A673 (cell line): ENCODE measurements at regions not wholly inside any gene's neighbourhood (a gene's known extent, or its start where the extent isn't known, plus 50 kb on each side); places are given as distances from the start of the nearest gene placed in this dataset.

Experiments
- BruUV-seq: library from RNA; stranded (reverse); fragments of 400-500 nt; replicated peaks from 2 replicates; lab custom pipeline; 2021; lab: Mats Ljungman, UMichigan
- CTCF ChIA-PET: fragments of 300-600 bp; sonication (Branson Sonifier 250); formaldehyde crosslinking; loops from one replicate; lab custom pipeline; 2022; ENCODE audit warnings: antibody characterized with exemption; lab: Charles Lee
- POLR2A ChIA-PET: fragments of 300-600 bp; sonication (Branson Sonifier 250); formaldehyde crosslinking; loops from one replicate; lab custom pipeline; 2022; ENCODE audit warnings: antibody characterized with exemption; ENCODE audit not compliant: low non-redundant PET; lab: Charles Lee
- DNase-seq: peaks from one replicate; pipeline ENCODE4 v3.0.0-alpha.2; 2015; ENCODE audit warnings: low spot score
- H3K27ac ChIP-seq: fragments of 200-600 bp; sonication (generic); 2 replicates; pipeline ENCODE4 v1.5.1; 2016; ENCODE audit warnings: mixed run types, low read depth, mild to moderate bottlenecking, mixed read lengths, antibody characterized with exemption, low read length; ENCODE audit not compliant: poor library complexity, severe bottlenecking
- H3K27me3 ChIP-seq: fragments of 200-600 bp; sonication (generic); replicated peaks from 2 replicates; pipeline ENCODE4 v1.6.1; 2017; ENCODE audit warnings: mixed run types, low read depth, mild to moderate bottlenecking, mixed read lengths, antibody characterized with exemption, low read length; ENCODE audit not compliant: insufficient read depth, poor library complexity
- H3K36me3 ChIP-seq: fragments of 200-600 bp; sonication (generic); 2 replicates; pipeline ENCODE4 v1.6.1; 2016; ENCODE audit warnings: mixed run types, mild to moderate bottlenecking, mixed read lengths, antibody characterized with exemption, low read length; ENCODE audit not compliant: insufficient read depth, poor library complexity, severe bottlenecking
- H3K4me1 ChIP-seq: fragments of 200-600 bp; sonication (generic); 2 replicates; pipeline ENCODE4 v1.6.1; 2017; ENCODE audit warnings: mixed run types, mild to moderate bottlenecking, mixed read lengths, antibody characterized with exemption, low read length; ENCODE audit not compliant: insufficient read depth, poor library complexity, severe bottlenecking
- H3K4me3 ChIP-seq: fragments of 200-600 bp; sonication (generic); 2 replicates; pipeline ENCODE4 v1.5.1; 2016; ENCODE audit warnings: low read depth, mixed run types, mild to moderate bottlenecking, mixed read lengths, low read length; ENCODE audit not compliant: poor library complexity, severe bottlenecking
- H3K9me3 ChIP-seq: fragments of 200-600 bp; sonication (generic); 2 replicates; pipeline ENCODE4 v1.6.1; 2016; ENCODE audit warnings: mixed run types, low read depth, mild to moderate bottlenecking, mixed read lengths, antibody characterized with exemption, low read length; ENCODE audit not compliant: poor library complexity, severe bottlenecking
- EZH2 ChIP-seq: fragments of 200-600 bp; sonication (generic); IDR thresholded peaks from 2 replicates; pipeline ENCODE4 v1.6.1; 2017; ENCODE audit warnings: borderline replicate concordance, low read depth, mild to moderate bottlenecking, mixed read lengths, antibody characterized with exemption, low read length; ENCODE audit not compliant: poor library complexity, severe bottlenecking
- intact Hi-C: fragments of 100-400 bp; cut with micrococcal nuclease; formaldehyde crosslinking; loops from one replicate; pipeline ENCODE4 v1.10.0; 2022; ENCODE audit not compliant: unreplicated experiment
- TF ChIP-seq, protein P1 (sequence below): fragments of 300-800, 200-600 bp; sonication (generic); conservative IDR thresholded peaks from 2 replicates; pipeline ENCODE4 v1.5.1; 2017; ENCODE audit warnings: low read depth, mild to moderate bottlenecking, antibody characterized with exemption, low read length, moderate library complexity, mixed read lengths

DNA sequence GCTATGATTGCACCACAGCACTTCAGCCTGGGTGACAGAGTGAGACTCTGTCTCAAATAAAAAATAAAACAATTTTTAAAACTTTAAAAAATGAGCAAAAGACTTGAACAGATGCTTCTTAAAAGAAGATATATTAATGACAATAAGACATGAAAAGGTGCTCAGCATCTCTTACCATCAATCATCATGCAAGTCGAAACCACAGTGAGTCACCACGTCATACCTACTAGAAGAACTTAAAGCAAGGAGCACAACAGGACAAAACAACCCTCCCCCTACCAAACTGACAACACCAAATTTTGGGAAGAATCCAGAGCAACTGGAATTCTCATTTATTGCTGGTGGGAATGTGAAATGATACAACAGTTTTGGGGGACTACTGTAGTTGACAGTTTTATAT lies 251.6 kb downstream of the BCL2 start:
- POLR2A ChIA-PET = no interaction called here
- Histone ChIP-seq H3K36me3 (no peaks in the 10 kb centered on the region), H3K4me3 (no peak overlapping the region), H3K27ac (no peak overlapping the region), H3K4me1 (no peaks in the 10 kb centered on the region), H3K27me3 (no peaks in the 10 kb centered on the region), H3K9me3 (no peaks in the 10 kb centered on the region)
- no peak for DNase-seq
- intact Hi-C loops = no loop called here
- no TSS peak for BruUV-seq
- no peak for TF ChIP-seq EZH2
- TF ChIP-seq, protein P1, sequence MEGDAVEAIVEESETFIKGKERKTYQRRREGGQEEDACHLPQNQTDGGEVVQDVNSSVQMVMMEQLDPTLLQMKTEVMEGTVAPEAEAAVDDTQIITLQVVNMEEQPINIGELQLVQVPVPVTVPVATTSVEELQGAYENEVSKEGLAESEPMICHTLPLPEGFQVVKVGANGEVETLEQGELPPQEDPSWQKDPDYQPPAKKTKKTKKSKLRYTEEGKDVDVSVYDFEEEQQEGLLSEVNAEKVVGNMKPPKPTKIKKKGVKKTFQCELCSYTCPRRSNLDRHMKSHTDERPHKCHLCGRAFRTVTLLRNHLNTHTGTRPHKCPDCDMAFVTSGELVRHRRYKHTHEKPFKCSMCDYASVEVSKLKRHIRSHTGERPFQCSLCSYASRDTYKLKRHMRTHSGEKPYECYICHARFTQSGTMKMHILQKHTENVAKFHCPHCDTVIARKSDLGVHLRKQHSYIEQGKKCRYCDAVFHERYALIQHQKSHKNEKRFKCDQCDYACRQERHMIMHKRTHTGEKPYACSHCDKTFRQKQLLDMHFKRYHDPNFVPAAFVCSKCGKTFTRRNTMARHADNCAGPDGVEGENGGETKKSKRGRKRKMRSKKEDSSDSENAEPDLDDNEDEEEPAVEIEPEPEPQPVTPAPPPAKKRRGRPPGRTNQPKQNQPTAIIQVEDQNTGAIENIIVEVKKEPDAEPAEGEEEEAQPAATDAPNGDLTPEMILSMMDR = no peak
- CTCF ChIA-PET = no interaction called here

DNA sequence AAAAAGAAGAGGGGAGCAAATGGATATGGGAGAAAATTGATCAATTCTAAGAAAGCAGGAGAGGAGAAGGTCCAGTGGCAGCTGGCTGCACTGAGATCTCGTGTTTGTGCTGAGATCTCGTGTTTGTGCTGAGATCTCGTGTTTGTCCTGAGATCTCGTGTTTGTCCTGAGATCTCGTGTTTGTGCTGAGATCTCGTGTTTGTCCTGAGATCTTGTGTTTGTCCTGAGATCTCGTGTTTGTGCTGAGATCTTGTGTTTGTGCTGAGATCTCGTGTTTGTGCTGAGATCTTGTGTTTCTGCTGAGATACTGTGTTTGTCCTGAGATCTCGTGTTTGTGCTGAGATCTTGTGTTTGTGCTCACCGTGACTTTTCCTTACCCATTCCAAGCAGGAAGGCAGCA lies 254.4 kb downstream of the BCL2 start:
- H3K27me3 ChIP-seq = no peaks in the 10 kb centered on the region
- H3K4me1 ChIP-seq = no peaks in the 10 kb centered on the region
- ChIA-PET POLR2A (no interaction called here), CTCF (no interaction called here)
- no peak overlapping the region for H3K4me3 ChIP-seq
- no peak for DNase-seq
- H3K36me3 ChIP-seq = no peaks in the 10 kb centered on the region
- BruUV-seq = no TSS peak
- TF ChIP-seq EZH2 = no peak
- TF ChIP-seq, protein P1 = no peak
- intact Hi-C loops = no loop called here
- no peaks in the 10 kb centered on the region for H3K9me3 ChIP-seq
- H3K27ac ChIP-seq = no peak overlapping the region

DNA sequence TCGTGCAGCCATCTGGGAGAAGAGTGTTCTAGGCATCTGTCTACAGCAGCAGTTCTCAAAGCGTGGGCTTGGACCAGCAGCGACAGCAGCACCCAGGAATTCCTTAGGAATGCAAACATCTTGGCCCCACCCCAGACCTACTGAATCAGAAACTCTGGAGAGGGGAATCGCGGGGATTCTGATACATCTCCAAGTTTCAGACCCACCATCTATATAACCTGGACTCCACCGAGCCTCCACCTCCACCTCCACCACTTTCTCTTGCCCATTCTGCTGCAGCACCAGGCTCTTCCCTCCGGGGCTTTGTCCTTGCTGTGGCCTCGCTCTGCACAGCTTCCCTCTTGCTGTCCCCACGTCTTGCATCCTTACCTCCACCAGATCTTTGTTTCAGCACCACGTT lies 256.4 kb downstream of the BCL2 start:
- BruUV-seq = no TSS peak
- Histone ChIP-seq H3K4me3 (no peak overlapping the region), H3K9me3 (no peaks in the 10 kb centered on the region), H3K4me1 (no peaks in the 10 kb centered on the region), H3K36me3 (no peaks in the 10 kb centered on the region), H3K27ac (no peak overlapping the region), H3K27me3 (no peaks in the 10 kb centered on the region)
- POLR2A ChIA-PET = no interaction called here
- intact Hi-C loops = no loop called here
- CTCF ChIA-PET = no interaction called here
- DNase-seq = no peak
- TF ChIP-seq EZH2 = no peak
- TF ChIP-seq, protein P1 = no peak

DNA sequence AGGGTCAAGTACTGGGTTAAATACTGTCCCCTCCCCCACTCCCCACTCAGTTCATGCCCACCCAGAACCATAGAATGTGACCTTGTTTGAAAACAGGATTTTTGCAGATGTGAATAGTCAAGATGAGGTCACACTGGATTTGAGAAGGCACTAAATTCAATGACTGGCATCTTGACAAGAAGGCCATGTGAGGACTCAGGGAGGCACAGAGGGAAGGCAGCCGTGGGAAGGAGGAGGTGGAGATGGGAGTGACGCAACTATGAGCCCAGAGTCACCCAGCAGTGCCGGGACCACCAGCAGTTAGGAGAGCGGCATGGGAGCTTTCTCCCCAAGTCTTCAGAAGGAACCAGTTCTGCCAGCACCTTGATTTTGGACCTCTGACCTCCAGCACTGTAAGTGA lies 257.3 kb downstream of the BCL2 start:
- Histone ChIP-seq H3K4me1 (no peaks in the 10 kb centered on the region), H3K4me3 (no peak overlapping the region), H3K27me3 (no peaks in the 10 kb centered on the region), H3K36me3 (no peaks in the 10 kb centered on the region), H3K27ac (no peak overlapping the region), H3K9me3 (no peaks in the 10 kb centered on the region)
- DNase-seq = peak; percentile 16
- TF ChIP-seq, protein P1 = no peak
- TF ChIP-seq EZH2 = no peak
- no TSS peak for BruUV-seq
- ChIA-PET CTCF (no interaction called here), POLR2A (no interaction called here)
- intact Hi-C loops = no loop called here
